Activated CD4-positive, alpha-beta T cell treated with anti-CD3 and anti-CD28 coated beads, Interleukin-2, amount 50 U/mL, for 1 hour (primary cell): ENCODE measurements at regions not wholly inside any gene's neighbourhood (a gene's known extent, or its start where the extent isn't known, plus 50 kb on each side); places are given as distances from the start of the nearest gene placed in this dataset.

ENCODE experiments used
- DNase-seq: peaks from one replicate; pipeline ENCODE4 v3.0.0-alpha.2; 2020

- no peak for DNase-seq
These were observed 521.6 kb downstream of the BRD1 start for GRCh38 chr22:49305966-49306631.

DNA sequence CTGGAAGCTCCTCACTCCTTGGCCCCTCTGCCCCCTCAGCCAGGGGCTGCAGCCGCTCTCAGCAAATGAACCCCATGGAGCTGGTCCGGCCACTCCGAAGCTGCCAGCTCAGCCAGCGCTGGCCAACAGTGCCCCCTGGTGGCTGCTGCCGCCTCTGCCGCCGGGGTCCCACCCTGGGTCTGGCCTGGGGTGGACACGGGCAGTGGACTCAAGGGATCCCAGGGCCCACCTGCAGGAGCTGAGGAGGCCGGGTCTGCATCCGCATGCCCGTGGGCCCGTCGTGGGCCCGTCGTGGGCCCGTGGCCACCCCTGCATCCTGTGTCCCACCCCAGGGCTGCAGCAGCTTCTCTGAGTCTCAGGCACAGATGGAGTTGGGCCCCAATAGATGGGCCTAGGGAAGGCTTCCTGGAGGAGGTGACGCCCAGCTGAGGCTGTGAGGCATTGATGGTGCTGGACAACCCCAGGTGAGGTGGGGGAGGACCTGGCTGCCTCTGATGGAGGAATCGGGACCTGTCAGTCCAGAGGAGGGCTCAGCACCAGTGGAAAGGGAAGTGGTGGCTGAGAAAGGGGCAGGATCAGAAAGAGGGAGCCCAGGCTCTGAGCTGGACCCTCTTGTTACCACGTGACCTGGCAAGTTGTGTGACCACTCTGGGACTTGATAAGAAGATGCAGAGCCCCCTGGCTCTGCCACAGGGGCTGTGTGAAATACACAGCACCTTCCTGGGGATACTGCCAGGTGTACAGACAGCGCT lies 522.3 kb downstream of the BRD1 start:
- peak; percentile 50 for DNase-seq

- no peak for DNase-seq
These were observed 523.8 kb downstream of the BRD1 start for GRCh38 chr22:49303781-49304461.

DNA sequence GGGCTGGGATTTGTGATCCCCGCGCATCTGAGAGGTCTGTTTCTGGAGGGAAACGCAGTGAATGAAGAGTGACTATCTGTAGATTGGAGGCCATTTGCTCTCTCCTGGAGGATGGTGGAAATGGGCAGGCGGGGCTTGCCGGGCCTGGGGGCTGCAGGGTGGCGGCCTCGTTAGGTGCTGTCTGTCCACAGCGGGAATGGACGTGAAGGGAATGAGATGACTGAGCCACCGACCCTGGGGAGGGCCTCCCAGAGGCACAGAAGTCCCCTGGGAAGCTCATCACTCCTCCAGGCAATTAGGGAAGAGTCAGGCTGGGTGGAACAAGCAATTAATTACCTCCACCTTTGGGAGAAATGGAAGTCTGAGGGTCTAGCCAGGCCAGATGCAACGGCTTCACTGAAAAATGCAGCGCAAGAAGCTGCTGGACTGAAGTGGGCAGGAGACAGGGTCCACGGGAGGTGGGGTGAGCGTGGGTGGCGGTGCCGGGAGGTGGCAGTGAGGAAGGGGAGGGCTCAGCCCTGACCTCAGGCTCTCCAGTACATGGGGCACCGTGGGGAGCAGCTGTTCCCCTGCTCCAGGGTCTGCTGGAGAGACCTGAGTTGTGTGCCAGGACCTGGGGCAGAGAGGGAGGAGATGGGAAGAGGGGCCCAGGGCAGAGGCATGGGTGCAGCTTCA lies 524.5 kb downstream of the BRD1 start:
- no peak for DNase-seq

DNA sequence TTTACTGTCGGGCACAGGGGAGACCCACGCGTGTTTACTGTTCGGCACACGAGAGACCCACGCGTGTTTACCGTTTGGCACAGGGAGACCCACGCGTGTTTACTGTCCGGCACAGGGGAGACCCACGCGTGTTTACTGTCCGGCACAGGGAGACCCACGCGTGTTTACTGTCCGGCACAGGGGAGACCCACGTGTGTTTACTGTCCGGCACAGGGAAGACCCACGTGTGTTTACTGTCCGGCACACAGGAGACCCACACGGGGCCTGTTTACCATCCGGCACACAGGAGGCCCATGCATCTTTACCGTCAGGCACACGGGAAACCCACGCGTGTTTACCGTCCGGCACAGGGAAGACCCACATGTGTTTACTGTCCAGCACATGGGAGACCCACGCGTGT lies 525.1 kb downstream of the BRD1 start:
- no peak for DNase-seq

DNA sequence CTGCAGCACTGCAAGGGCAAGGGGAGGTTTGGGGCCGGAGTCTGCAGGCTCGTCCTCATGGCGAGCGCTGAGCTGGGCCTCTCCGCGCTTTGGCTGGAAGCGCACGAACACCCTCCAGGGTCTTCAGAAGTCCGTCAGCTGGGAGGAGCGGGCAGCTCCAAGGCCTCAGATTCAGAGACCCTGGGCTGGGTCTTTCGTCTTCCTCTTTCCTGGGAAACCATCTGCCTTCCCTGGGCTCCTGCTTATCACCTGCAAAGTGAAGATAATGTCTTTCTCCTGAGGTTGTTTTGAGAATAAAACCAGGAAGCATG lies 525.6 kb downstream of the BRD1 start:
- no peak for DNase-seq

DNA sequence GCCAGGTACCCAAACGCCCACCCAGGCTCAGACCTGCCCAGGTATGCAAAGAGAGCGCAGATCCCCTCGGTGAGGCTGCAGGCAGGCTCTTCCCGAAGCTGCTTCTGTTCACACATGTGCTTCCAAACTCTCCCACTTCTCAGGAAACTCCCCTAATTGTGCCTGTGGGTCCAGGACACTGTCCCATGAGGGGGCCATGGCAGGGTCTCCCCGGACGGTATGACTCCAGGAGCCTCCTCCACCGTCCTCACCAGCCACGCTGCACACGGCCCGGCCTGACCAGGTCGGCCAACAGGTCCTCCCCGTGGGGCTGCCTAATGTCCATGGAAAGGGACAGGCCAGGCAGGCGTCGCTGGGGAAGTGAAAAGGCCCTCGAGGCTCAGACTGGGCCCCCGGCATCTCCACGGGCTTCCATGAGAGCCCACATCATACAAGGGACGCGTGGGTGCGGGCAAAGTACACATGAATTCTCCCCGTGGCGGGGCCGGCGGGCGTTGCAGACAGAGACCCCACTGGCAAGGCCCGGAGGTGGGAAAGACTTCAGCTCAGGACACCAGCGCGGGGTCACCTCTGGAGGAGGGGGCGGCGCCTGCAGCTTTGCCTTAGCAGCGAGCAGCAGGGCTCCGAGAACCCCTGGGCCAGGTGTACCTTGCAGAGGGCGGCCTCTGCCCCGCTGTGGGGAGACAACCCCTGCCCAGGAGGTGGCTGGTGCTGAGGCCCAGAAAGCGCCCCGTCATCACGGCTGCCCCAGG lies 526.1 kb downstream of the BRD1 start:
- no peak for DNase-seq

DNA sequence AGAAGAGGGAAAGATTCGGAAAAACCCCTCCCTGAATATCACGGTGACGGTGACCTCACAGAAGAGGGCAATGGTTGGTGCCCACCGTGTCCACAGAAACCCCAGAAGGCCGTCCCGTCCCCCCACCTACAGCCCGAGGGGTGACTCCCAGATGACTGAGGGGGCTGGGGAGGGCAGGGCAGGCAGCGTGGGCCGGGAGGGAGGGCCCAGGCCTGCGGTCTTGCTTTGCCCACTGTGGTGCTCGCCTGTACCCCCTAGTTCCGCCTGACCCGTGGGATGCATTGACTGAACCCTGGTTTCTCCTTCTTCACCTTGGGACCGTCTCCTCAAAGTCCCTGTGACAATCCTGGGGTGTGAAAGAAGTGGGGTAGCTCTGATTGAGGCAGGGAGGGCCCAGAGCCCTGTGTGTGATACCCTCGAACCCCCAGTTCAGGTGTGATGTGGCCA lies 526.7 kb downstream of the BRD1 start:
- DNase-seq: no peak

GRCh38 chr22:49300241-49300640 lies 527.4 kb downstream of the BRD1 start:
- DNase-seq: no peak

DNA sequence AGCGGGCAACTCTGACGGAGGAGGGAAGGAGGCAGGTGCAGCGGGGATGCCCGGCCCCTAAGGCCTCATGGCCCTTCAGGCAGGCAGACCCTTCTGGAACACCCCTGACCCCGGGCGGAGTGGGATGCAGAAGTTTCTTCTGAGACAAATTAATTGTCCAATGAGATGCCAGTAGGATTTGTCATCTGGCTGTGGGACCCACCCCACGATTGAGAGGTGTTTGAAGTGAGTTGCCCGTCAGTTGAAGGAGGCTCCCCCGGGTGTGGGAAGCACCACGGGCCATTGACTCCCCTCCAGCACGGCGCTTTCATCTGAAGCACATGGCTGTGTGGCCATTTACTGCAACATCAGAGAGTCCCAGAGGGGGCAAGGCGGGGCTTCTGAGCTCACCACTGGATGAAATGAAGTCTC lies 527.8 kb downstream of the BRD1 start:
- no peak for DNase-seq

DNA sequence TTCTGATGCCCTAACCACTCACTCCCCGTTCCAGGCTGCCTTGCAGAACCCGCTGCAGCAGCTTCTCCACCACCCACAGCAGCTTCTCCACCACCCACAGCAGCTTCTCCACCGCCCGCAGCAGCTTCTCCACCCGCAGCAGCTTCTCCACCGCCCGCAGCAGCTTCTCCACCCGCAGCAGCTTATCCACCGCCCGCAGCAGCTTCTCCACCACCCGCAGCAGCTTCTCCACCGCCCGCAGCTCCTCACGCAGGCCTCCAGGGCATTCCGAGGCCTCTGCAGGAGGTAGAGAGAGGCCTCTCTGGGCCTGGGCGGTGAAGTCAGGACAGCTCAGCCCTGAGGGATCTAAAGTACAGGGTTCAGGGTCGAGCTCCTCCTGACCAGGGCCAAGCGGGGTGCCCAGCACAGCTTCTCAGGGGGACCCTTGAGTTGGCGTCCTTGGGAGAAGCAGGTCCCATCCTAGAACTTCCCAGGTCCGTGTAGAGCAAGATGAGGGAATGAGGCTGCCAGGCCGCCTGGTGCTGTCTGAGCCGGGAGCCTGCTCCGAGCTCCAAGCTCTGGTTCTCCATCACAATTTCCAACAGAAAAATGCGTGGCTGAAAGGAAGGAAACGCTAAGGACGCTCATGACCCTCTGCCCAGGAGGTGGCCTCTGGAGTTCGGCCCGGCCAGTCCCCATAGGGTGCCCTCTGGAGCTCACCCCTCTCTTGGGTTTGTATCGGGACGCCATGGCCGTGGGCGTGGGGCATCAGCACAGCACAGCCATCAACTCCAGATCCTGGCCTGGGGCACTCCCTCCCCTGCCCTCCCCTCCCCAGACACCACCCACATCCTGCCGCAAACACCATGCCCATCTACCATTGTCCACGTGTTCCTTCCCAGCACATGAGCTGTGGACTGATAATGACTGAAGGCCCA lies 528.6 kb downstream of the BRD1 start:
- DNase-seq: no peak

GRCh38 chr22:49297871-49298721 lies 529.6 kb downstream of the BRD1 start:
- DNase-seq: no peak

GRCh38 chr22:49297286-49297870 lies 530.3 kb downstream of the BRD1 start:
- DNase-seq: no peak

DNA sequence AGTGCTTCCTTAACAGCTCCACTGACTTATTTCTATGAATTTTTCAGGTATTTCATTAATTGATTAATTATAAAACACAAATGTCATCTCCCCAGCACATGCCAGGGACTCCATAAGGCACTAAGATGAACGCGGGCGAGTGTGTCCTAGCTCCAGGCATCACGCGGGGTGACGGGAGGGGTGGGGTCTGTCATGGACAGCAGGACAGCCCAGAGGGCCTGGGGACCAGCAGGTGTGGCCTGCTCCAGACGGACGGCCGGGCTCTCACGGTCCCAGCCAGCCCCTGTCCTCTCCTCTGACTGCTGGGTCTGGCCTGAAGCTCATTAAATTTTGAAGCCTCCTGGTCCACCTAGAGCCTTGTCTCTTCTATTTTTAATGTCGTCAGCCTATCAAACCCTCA lies 531.1 kb downstream of the BRD1 start:
- DNase-seq: no peak

DNA sequence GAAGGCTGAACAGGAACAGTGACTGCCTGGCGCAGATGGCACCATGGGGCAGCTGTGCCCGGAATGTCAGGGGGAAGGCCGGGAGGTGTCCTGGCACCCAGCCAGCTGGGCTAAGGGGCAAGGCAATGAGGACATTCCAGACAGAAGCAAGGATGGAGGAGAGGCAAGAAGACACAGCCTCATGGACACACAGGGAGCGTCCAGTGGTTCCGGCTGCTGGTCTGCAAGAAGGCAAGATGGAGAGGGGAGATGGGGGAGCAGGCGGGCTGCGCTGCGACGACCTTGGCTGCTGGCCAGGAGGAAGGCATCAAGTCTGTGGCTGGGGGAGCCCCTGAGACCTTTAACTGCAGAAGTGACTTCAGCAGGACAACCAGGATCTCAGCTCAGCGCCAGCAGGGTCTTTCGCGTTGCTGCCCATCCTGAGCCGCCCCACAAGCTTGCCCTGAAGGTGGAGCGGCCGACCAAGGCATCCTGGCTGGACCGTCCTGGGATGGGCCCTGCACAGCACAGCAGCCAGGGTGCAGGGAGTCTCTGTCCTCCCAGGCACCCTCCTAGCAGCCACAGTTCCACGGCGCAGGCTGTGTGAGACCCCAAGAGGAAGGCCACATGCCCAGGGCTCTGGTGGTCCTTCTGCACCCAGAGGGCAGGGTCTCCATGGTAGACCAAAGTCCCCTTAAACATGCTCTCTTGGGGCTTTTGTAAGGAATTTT lies 531.7 kb downstream of the BRD1 start:
- DNase-seq: no peak

DNA sequence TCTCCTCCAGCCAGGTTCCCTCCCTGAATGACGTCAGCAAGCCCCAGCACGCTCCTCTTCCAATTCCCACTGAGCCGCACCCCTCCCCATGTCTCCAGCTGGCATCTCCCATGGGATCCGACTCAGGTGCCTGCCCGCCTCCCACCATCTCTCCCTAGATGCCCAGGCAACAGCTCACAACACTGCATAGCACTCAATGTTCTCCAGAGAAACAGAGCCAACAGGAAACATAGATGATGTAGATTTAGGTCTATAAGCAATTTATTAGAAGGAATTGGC lies 532.3 kb downstream of the BRD1 start:
- DNase-seq: no peak

DNA sequence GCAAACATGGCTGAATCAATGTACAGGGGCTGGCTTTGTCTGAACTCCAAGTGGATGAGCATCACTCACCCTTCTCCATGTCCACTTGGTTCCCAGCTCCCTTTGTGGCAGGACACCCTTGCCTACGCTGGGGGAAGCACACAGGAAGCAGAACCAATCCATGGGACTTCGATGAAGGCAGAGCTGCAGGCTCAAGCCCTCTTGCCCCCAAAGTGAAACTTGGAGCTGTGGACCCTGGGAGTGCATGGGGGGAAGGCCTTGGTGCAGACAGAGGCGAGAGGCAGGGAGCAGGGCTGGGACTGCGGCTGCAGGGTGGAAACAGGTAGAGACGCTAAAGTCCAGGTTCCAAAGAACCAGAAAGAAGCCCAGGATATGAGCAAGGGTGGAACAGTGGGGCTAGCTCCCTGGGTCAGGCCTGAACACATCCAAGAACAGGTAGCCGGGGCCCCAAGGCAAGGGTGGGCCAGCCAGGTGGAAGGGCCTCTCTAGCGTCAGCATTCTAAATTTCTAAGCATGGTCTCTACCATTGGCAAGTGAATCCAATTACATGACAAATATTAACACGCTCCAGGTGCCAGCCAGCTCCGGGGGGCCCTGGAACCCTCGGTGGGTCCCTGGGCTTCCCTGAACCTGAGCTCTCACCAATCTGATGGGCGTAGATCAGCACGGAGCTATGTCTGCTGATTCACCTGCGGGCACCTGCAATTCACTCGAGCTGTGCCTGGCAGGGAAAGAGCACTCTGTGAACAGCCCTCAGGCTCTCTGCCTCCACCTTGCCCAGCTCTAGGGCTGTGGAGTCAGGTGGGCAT lies 532.8 kb downstream of the BRD1 start:
- DNase-seq: no peak

- DNase-seq: no peak
These were observed 534.8 kb downstream of the BRD1 start for GRCh38 chr22:49292909-49293308.

- DNase-seq: no peak
These were observed 535.9 kb downstream of the BRD1 start for GRCh38 chr22:49291781-49292180.
